HG03097 (cell line): ENCODE measurements at regions not wholly inside any gene's neighbourhood (a gene's known extent, or its start where the extent isn't known, plus 50 kb on each side); places are given as distances from the start of the nearest gene placed in this dataset.

ENCODE experiments used
- ATAC-seq: cut with Tn5 transposase; IDR thresholded peaks from one replicate; pipeline ENCODE4 v1.9.1; 2021; ENCODE audit not compliant: unreplicated experiment, low FRiP score

GRCh38 chr5:153883854-153884611, 154.7 kb downstream of the FAM114A2 start:
- ATAC-seq, result no peak

GRCh38 chr5:153881687-153882086, 157.0 kb downstream of the FAM114A2 start:
- ATAC-seq, result no peak

GRCh38 chr5:153880106-153880505, 158.6 kb downstream of the FAM114A2 start:
- no peak for ATAC-seq

GRCh38 chr5:153879596-153879995, 159.1 kb downstream of the FAM114A2 start:
- ATAC-seq, result no peak

- no peak for ATAC-seq
These were observed 172.5 kb downstream of the FAM114A2 start for GRCh38 chr5:153866176-153866575.

GRCh38 chr5:153865016-153865415, 173.7 kb downstream of the FAM114A2 start:
- ATAC-seq, result no peak

- no peak for ATAC-seq
These were observed 174.8 kb downstream of the FAM114A2 start for GRCh38 chr5:153863951-153864350.
